H4 (cell line): ENCODE measurements at regions not wholly inside any gene's neighbourhood (a gene's known extent, or its start where the extent isn't known, plus 50 kb on each side); places are given as distances from the start of the nearest gene placed in this dataset.

Experiments
- DNase-seq: peaks from one replicate; pipeline ENCODE4 v3.0.0-alpha.2; 2015; ENCODE audit warnings: low spot score

DNA sequence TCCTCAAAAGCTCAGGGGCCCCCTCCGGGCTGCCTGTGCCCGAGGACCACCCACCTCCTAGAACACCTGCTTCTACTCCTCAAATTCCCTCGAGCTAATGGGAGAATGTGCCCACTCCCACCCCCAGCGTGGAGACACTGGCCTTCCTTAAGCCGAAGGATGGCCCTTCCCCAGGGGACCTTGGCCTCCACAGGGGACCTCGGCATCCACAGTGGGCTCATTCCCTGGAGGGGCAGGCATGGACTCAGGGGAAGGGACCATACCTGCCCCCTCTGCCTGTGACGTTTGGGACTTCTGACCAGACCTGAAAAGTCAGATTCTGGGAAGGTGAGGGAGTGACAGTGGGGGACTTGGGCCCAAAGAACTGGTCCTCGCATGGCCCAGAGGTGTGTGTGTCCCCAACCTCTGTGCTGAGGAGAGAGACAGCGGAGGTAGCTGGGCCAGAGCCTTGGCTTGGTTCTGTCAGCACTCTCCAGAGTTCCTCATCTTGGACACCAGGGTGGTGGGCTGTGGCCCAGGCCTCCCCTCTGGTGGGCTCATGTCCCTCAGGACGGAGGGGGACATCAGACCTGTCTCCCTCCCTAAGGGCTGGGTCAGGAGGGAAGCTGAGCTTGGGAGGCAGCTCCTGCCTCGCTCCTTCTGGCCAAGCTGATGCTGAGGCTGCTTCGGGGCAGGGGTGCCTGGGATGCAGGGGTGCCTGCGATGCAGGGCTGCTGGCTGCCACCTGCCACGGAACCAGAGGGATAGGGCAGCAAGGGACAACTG is 240.4 kb downstream of the HAUS1 start:
- no peak for DNase-seq

DNA sequence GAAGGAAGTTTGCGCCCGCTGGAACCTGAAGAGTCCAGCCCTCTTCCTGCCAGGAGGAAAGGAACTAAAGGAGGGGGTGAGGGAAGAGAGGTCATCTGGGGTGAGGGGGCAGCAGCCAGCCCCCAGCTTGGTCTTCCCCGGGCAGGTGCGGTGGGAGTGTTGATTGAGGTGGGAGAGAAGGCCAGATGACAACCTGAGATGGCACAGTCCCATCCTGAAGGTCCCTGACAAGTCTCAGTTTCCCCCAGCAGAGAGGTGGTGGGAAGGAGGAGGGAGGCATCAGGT is 240.9 kb downstream of the HAUS1 start:
- no peak for DNase-seq

- DNase-seq, result no peak
Measured at GRCh38 chr18:46346213-46346612, 242.0 kb downstream of the HAUS1 start.

DNA sequence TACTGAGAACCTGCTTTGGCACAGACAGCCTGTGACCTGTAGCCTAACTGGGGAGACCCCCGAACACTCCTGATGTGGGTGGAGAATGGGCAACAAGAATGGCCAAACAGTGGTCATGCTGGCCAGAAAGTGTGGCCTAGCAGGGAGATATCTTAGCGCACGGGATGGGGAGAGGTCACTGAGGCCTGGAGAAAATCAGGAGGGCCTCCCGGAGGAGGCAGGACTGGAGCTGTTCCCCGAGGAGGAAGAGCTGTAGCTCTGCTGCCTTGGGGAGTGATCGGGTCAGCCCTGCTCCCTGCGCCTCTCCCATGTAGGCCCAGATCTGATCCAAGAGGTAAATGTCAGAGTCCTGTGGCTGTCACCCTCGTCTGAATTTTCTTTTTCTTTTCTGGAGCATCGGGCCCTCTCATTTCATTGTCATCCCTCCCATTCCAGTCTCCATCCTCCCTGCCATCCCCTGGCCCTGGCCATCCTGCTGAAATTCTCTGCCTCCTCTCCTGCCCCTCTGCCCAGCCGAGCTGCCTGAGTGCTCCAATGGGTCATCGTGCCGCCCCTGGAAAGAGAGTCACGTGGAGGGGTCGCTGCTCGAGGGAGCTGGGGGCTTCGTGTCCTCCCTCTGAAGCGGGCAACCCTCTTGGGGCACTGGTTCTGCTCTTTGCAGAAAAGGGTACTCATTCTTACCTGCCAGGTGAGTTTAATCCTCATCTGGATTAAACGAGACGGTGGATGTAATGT is 242.9 kb downstream of the HAUS1 start:
- no peak for DNase-seq

- DNase-seq, result no peak
Measured at GRCh38 chr18:46350598-46351159, 246.5 kb downstream of the HAUS1 start.

GRCh38 chr18:46352520-46353250 is 248.5 kb downstream of the HAUS1 start:
- no peak for DNase-seq

- no peak for DNase-seq
Measured at GRCh38 chr18:46353460-46353859, 249.3 kb downstream of the HAUS1 start.

DNA sequence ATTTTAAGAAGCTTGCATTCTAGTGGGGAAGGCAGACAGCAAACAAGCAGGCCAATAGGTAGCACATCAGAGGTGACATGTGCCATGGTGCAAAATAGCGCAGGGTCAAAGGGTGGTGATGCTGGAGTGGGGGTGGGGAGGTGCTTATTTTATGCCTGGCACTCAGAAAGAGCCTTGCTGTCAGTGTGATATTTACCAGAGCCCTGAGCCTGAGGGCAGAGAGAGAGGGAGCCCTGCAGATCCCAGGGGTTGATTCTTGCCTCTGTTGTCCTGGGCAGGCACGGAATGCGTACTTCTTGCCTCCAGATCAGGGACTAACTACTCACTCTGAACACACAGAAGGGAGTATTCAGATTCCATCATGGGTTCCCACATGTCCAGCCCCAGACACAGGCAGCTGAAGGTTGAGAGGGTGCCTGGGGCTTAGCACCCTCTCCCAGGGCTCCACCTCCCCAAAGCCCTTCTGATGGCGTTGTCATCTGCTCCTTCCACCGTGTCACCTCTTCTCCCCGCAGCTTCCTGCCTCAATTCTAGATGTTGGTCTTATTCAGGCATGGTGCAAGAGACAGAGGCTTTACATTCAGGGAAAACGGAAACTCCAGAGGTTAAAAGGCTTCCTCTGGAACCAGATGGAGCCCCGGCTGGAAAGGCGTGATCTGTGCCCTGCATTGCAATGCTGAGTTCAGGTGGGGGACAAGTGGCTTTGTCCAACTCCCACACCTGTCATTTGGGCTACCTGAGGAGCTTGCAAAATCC is 252.3 kb downstream of the HAUS1 start:
- no peak for DNase-seq

DNA sequence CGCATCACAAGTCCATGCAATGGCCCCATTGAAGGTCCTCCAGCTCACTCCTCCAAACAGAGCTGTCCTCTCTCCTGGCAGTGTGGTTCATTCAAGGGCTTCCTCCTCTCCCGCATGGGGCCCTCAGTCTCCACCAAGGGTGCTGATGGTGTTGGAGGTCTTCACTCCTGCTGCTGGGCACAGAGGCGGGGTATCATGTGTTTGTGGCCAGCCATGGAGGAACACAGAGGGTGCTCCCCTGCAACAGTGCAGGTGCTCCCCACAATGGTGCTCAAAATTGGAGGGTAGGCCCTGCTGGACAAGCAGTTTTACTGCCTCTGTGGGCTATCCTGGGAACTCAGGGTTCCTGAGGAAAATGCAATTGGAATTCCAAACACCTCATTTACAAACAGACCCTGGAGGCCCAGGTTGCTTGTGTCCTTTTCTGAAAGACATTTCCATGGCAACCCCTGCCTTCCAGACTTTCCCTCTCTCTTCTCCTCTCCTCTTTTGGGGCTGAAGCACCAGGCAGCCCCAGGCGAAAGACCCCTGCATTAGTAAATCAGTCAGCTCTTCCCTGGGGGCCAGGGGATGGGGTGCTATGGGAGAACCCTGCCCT is 256.0 kb downstream of the HAUS1 start:
- no peak for DNase-seq

DNA sequence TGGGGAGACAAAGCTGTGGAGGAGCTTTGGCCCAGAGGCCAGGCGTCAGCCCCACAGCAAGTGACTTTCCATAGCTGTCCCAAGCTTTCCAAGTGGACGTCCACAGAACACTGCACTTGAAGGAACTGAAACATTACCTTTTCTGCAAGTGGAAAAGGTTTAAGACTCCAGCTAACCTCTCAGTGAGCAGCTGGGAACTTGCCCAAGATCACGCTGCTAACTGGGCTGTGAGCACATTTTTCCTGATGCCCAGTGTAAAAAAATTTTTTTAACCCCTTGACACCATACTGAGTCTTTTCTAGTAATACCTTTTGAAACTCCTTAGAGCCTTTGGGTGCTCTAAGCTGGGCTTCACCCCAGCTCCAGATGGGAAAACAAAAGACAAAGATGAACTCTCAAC is 256.7 kb downstream of the HAUS1 start:
- no peak for DNase-seq

DNA sequence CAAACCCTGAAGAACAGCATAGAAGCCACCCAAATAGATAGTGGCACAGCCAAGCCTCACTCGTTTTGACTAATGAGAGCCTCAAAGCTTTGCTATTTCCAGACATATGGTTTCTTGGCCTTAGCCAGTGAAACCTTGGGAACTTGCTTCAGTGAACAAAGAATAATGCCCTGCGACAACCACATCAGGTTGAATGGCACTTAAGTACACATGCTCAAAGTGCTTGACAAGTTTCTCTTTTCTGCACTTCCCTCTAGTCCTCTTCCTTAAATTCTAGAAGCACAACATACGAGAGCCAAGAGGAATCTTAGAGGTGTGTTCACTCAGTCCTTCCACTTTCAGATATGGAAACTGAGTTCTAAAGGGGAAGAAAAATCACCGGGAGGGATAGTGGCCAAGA is 258.3 kb downstream of the HAUS1 start:
- DNase-seq, result no peak

DNA sequence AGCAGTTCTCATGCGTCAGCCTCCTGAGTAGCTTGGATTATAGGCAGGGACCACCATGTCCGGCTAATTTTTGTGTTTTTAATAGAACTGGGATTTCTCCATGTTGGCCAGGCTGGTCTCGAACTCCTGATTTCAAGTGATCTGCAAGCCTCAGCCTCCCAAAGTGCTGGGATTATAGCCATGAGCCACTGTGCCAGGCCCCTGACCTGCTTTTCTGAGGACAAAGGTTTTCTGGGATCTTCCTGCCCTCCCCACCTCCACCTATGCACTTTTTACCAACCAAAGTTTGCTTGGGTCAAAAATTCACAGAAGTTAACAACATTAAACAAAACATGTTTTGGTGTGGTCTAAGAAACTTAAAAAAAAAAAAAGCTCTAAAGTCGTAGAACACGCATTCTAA is 259.9 kb downstream of the HAUS1 start:
- no peak for DNase-seq

DNA sequence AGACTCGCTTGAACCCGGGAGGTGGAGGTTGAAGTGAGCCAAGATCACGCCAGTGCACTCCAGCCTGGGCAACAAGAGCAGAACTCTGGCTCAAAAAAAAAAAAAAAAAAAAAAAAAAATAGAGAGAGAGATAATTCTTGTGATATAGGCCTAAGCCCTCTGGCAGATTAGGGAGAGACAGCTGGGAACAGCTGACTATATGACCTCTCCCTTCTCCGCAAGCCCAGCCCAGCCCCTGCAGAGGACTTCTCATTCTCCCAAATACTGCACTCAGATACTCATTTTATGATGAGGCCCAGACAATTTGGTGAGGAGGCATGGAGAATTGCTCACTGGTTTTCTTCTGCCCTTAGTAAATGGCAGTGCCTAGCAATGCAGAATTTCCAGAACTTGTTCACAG is 262.0 kb downstream of the HAUS1 start:
- DNase-seq, result no peak

DNA sequence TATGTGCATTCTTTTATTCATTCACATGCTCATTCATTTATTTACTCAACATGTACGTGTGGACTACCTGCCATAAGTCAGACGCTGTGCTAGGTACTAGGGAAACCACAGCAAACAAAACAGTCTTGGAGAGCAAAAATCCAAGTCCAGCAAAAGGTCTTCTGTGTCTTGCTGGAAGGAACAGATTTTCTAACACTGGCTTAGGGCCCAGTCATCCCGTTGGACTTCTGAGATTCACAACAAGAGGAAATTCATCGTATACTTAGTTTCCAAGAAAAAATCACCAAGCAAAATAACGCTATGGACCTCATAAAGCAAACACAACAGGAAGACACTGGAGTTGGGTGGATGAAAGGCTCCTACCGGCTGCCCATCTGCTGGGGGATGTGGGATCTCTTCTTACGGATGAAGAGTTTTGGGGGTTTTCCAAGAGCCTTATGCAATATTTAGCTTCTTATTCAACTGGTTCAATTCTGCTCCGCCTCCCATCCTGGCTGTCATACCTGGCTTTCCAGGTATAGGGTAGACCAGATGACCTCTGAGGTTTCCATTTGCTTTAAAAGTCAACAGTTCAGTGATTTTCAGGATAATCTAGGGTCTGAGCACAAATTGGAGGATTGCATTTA is 262.7 kb downstream of the HAUS1 start:
- DNase-seq, result no peak

DNA sequence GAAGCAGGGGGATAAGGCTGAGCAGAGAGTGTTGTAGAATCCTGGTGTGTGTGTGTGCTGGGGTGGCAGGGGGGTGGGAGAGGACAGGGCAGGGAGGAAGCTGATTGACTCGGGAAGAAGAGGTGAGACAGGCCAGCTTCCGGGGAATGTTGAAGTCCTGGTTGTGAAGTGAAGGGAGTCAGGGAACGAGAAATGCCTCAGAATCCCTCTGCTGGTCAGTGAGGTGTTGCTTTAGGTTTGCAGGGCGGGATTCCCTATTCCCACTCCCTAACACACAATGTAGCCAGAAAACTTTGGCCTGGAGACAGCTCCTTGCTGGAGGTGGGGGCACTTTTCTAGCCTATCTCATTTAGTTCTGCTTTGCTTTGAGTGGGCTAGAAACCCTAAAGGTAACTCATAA is 265.1 kb downstream of the HAUS1 start:
- DNase-seq, result no peak

DNA sequence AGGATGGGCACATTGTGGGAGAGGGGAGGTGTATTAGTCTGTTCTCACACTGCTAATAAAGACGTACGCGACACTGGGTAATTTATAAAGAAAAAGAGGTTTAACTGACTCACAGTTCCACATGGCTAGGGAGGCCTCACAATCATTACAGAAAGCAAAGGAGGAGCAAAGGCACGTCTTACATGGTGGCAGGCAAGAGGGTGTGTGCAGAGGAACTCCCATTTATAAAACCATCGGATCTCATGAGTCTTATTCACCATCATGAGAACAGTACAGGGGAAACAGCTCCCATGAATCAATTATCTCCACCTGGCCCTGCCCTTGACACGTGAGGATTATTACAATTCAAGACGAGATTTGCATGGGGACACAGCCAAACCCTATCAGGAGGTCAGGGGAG is 266.7 kb downstream of the HAUS1 start:
- no peak for DNase-seq

GRCh38 chr18:46372670-46373069 is 268.5 kb downstream of the HAUS1 start:
- DNase-seq, result no peak

DNA sequence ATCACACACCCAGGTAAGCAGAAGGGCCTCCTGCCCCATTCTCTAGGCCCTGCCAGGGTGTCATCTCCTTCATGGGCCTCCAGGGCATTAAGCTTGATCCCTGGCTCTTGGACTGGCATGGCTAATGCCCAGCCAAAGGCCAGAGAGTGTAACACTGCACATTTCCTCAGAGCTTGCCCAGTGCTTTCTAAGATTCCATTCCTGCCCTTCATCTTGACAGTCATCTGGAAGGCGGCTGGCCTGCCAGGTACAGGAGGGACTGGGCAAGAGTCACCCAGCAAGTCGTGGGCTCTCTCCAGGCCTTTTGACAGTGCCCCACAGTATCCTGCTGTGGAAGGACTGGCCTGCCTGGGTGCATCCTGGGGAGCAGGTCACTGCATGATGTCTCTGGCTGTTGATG is 268.9 kb downstream of the HAUS1 start:
- no peak for DNase-seq

- DNase-seq, result no peak
Measured at GRCh38 chr18:46373791-46374190, 269.6 kb downstream of the HAUS1 start.

- DNase-seq, result no peak
Measured at GRCh38 chr18:46374850-46375249, 270.7 kb downstream of the HAUS1 start.

- DNase-seq, result no peak
Measured at GRCh38 chr18:46377557-46377956, 273.4 kb downstream of the HAUS1 start.
